HG02943 (cell line): ENCODE measurements at regions not wholly inside any gene's neighbourhood (a gene's known extent, or its start where the extent isn't known, plus 50 kb on each side); places are given as distances from the start of the nearest gene placed in this dataset.

ENCODE experiments used
- ATAC-seq: cut with Tn5 transposase; IDR thresholded peaks from one replicate; pipeline ENCODE4 v1.9.1; 2021; ENCODE audit warnings: mild to moderate bottlenecking, low read depth, moderate library complexity; ENCODE audit not compliant: unreplicated experiment

GRCh38 chr2:15832849-15833680 lies 107.3 kb upstream of the MYCN start:
- no peak for ATAC-seq

GRCh38 chr2:15833731-15834130 lies 106.6 kb upstream of the MYCN start:
- no peak for ATAC-seq

- ATAC-seq: no peak
Observed at GRCh38 chr2:15834381-15835031, 105.8 kb upstream of the MYCN start.

GRCh38 chr2:15835991-15836688 lies 104.2 kb upstream of the MYCN start:
- ATAC-seq: no peak

- ATAC-seq: no peak
Observed at GRCh38 chr2:15836689-15837610, 103.4 kb upstream of the MYCN start.

- no peak for ATAC-seq
Observed at GRCh38 chr2:15838481-15839090, 101.8 kb upstream of the MYCN start.

GRCh38 chr2:15839426-15840124 lies 100.8 kb upstream of the MYCN start:
- no peak for ATAC-seq

- no peak for ATAC-seq
Observed at GRCh38 chr2:15840148-15840547, 100.2 kb upstream of the MYCN start.

- ATAC-seq: no peak
Observed at GRCh38 chr2:15840969-15841368, 99.4 kb upstream of the MYCN start.

- ATAC-seq: no peak
Observed at GRCh38 chr2:15841776-15842560, 98.4 kb upstream of the MYCN start.

GRCh38 chr2:15842758-15843666 lies 97.3 kb upstream of the MYCN start:
- no peak for ATAC-seq

- ATAC-seq: no peak
Observed at GRCh38 chr2:15844211-15844801, 96.0 kb upstream of the MYCN start.

- ATAC-seq: no peak
Observed at GRCh38 chr2:15845294-15845693, 95.1 kb upstream of the MYCN start.

- no peak for ATAC-seq
Observed at GRCh38 chr2:15845737-15846405, 94.5 kb upstream of the MYCN start.

GRCh38 chr2:15846626-15847025 lies 93.7 kb upstream of the MYCN start:
- ATAC-seq: no peak

- no peak for ATAC-seq
Observed at GRCh38 chr2:15850534-15850933, 89.8 kb upstream of the MYCN start.
